AG04450 (cell line): ENCODE measurements at regions not wholly inside any gene's neighbourhood (a gene's known extent, or its start where the extent isn't known, plus 50 kb on each side); places are given as distances from the start of the nearest gene placed in this dataset.

Experiments used
- CTCF ChIA-PET: fragments of 300-600, 350-600 bp; formaldehyde crosslinking; extraction: SDS; loops from one replicate; lab custom pipeline; 2022; ENCODE audit warnings: antibody characterized with exemption, inconsistent platforms; lab: Charles Lee
- POLR2A ChIA-PET: fragments of 350-600 bp; formaldehyde crosslinking; extraction: SDS; loops from one replicate; lab custom pipeline; 2021; ENCODE audit warnings: antibody characterized with exemption, inconsistent platforms; lab: Yijun Ruan, JAX
- DNase-seq: peaks from one replicate; pipeline ENCODE4 v3.0.0-alpha.2; 2011; ENCODE audit warnings: low read depth, low spot score
- H3K27ac ChIP-seq: one replicate; pipeline ENCODE4 v1.5.1; 2012; ENCODE audit warnings: low read depth, low read length, control low read depth
- H3K27me3 ChIP-seq: one replicate; pipeline ENCODE4 v1.6.0; 2012; ENCODE audit warnings: low read length; ENCODE audit not compliant: control insufficient read depth, insufficient read depth
- H3K4me3 ChIP-seq: 2 replicates; pipeline ENCODE4 v1.5.1; 2011; ENCODE audit warnings: mild to moderate bottlenecking, low read depth, low read length, control low read depth
- H3K9me3 ChIP-seq: 2 replicates; pipeline ENCODE4 v1.5.1; 2012; ENCODE audit warnings: low read length; ENCODE audit not compliant: control insufficient read depth, insufficient read depth
- TF ChIP-seq, protein P1 (sequence below): IDR thresholded peaks from 2 replicates; pipeline ENCODE4 v1.5.1; 2011; ENCODE audit warnings: low read depth, low read length, control low read depth, inconsistent platforms

DNA sequence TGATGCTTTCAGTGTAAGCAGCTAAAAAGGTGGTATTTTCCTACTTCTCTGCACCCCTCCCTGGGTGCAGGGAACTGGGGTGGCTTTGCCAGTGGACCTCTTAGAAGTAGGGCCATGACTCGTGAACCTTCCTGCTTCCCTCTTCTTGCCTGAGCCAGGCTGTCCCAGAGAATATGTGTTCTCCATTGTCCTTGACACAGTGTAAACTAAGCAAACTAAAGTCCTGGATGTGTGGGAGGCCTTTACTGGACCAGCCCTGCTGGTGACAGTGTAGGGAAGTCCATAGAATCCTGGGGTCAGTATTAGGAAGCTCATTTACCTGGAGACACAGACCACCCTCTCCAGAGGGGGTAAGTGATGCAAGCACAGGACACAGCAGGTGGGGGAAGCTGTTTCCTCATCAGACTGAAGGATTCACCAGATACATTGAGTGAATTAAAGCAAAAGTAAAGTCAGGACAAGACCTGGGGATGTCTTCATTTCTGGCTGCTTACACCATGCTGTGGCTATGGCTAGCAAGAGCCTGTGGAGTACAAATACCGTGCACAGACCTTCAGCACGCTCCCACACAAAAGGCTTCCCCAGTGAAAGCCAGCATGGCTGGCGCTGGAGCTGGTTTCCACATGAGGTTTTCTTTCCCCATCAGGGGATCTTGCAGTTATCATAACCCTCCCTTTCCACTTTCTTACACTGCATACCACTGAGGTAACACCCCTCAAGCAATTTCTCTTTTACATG is 64.8 kb upstream of the LPP start:
- TF ChIP-seq, protein P1, sequence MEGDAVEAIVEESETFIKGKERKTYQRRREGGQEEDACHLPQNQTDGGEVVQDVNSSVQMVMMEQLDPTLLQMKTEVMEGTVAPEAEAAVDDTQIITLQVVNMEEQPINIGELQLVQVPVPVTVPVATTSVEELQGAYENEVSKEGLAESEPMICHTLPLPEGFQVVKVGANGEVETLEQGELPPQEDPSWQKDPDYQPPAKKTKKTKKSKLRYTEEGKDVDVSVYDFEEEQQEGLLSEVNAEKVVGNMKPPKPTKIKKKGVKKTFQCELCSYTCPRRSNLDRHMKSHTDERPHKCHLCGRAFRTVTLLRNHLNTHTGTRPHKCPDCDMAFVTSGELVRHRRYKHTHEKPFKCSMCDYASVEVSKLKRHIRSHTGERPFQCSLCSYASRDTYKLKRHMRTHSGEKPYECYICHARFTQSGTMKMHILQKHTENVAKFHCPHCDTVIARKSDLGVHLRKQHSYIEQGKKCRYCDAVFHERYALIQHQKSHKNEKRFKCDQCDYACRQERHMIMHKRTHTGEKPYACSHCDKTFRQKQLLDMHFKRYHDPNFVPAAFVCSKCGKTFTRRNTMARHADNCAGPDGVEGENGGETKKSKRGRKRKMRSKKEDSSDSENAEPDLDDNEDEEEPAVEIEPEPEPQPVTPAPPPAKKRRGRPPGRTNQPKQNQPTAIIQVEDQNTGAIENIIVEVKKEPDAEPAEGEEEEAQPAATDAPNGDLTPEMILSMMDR: no peak
- no peaks in the 10 kb centered on the region for H3K27me3 ChIP-seq
- H3K4me3 ChIP-seq: no peak overlapping the region
- no peaks in the 10 kb centered on the region for H3K9me3 ChIP-seq
- POLR2A ChIA-PET: no interaction called here
- H3K27ac ChIP-seq: no peak overlapping the region
- DNase-seq: no peak
- CTCF ChIA-PET: no interaction called here

DNA sequence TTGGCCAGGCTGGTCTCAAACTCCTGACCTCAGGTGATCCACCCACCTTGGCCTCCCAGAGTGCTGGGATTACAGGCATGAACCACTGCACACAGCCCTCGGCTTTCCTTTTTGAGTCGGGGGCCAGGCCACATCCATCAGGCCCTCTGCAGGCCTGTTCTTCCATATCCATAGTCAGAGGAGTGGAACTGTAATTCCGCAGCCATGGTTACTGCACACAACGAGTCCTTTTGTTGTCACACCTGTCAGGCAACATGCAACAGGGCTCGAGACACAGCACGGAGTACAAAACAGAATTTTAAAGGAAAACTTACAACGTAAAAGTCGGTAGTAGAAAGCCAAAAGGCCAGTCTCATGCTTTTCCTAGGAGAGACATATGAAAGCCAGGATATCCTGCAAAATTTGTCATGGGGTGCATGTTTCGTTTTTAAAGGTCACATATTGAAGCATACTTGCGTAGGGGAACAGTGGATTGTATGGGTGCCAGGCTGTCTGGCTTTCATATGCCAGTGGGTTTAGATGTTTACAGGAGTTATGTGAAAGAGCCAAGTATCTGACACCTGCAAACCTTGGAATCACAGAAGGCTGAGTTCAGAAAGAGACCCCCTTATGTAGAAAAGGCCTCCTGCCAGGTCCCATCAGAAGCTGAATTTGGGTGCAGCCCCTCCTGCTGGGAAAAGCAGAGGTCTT is 63.2 kb upstream of the LPP start:
- no peak for DNase-seq
- TF ChIP-seq, protein P1: no peak
- H3K27me3 ChIP-seq: no peaks in the 10 kb centered on the region
- ChIA-PET POLR2A (no interaction called here), CTCF (interaction anchor here (0.6 kb wide), 1 partner anchor 350 kb away, joined by 3 read pairs; no protein-coding TSS in a partner anchor)
- H3K9me3 ChIP-seq: no peaks in the 10 kb centered on the region
- no peak overlapping the region for H3K27ac ChIP-seq
- H3K4me3 ChIP-seq: no peak overlapping the region

DNA sequence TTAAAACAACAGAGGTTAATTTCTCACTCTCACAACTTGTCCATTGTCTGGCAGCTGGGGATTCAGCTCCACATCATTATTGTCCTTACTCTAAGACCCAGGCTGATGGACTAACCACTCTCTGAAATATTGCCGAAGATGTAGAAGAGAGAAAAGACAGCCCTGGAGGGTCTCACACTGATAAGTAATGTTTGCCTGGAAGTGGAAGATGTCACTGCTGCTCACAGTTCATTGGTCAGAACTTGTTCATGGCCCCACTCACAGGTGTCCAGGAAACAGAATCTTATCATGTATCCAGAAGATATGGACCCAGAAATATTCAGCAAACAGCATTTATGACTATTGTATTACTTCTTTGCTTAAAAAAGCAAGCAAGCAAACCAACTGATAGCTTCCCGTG is 62.2 kb upstream of the LPP start:
- H3K9me3 ChIP-seq: no peaks in the 10 kb centered on the region
- no peak overlapping the region for H3K4me3 ChIP-seq
- H3K27me3 ChIP-seq: no peaks in the 10 kb centered on the region
- CTCF ChIA-PET: no interaction called here
- TF ChIP-seq, protein P1: no peak
- POLR2A ChIA-PET: no interaction called here
- H3K27ac ChIP-seq: no peak overlapping the region
- DNase-seq: no peak

DNA sequence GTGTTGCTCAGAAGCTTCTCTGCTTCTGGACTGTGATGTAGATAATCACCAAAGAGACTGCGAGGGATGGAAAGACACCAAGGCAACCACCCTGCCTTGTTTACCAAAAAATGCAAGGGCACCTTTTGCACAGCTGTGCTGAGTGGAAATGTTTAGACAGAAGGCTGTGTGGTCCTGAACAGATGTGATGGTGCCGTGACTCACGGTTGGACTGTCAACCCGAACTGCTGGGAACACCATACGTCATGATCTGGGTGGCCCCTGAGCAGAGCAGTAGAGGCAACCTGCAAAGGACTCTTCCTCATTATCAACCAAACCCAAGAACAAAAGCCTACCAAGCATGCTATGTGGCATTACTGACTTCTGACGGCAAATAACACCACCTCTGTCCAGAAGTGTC is 61.3 kb upstream of the LPP start:
- TF ChIP-seq, protein P1: no peak
- H3K27ac ChIP-seq: no peak overlapping the region
- H3K27me3 ChIP-seq: no peaks in the 10 kb centered on the region
- ChIA-PET POLR2A (no interaction called here), CTCF (no interaction called here)
- no peak for DNase-seq
- no peaks in the 10 kb centered on the region for H3K9me3 ChIP-seq
- H3K4me3 ChIP-seq: no peak overlapping the region

DNA sequence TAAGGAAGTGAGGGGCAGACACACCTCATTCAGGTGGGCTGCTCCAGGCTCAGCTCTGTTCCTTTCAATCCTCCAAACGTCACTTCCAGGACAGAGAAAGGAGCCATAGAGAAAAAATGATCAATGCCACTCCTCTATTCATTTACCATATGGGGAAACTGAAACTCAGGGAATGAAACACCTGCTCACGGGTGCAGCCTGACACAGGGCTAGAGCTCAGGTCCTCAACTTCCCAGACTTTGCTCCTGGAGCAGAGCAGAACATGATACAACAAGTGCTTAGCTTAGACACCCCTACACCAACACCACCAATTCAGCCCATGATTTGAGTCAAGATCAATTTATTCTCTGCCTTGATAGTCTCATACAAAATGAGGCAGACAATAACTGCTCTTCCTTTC is 58.5 kb upstream of the LPP start:
- TF ChIP-seq, protein P1: no peak
- CTCF ChIA-PET: no interaction called here
- POLR2A ChIA-PET: no interaction called here

More for the DNA sequence above, 58.5 kb upstream of the LPP start:
- H3K9me3 ChIP-seq: peaks cover 3% of the 10 kb centered on the region; the same call in 1 of the 2 replicates
- H3K27me3 ChIP-seq: no peaks in the 10 kb centered on the region
- H3K27ac ChIP-seq: no peak overlapping the region
- no peak overlapping the region for H3K4me3 ChIP-seq
- DNase-seq: no peak
